ENCODE measurements at regions not wholly inside any gene's neighbourhood (a gene's known extent, or its start where the extent isn't known, plus 50 kb on each side); places are given as distances from the start of the nearest gene placed in this dataset.

GRCh38 chr6:40654828-40655227 is 67.7 kb upstream of the LRFN2 start:
- DNase-seq = no peak
- H3K36me3 Mint-ChIP-seq (ENCODE audit: low read depth) = no peaks in the 10 kb centered on the region
- ATAC-seq (ENCODE audit: low read depth) = no peak
- intact Hi-C loops (cut with micrococcal nuclease) = no loop called here
- no peak overlapping the region for H3K27ac Mint-ChIP-seq
- H3K27me3 Mint-ChIP-seq = peaks cover 2% of the 10 kb centered on the region
- ChIA-PET POLR2A (no interaction called here), CTCF (no interaction called here)
- no peaks in the 10 kb centered on the region for H3K9me3 Mint-ChIP-seq
- H3K4me3 Mint-ChIP-seq = no peak overlapping the region
- TF ChIP-seq, protein P1, sequence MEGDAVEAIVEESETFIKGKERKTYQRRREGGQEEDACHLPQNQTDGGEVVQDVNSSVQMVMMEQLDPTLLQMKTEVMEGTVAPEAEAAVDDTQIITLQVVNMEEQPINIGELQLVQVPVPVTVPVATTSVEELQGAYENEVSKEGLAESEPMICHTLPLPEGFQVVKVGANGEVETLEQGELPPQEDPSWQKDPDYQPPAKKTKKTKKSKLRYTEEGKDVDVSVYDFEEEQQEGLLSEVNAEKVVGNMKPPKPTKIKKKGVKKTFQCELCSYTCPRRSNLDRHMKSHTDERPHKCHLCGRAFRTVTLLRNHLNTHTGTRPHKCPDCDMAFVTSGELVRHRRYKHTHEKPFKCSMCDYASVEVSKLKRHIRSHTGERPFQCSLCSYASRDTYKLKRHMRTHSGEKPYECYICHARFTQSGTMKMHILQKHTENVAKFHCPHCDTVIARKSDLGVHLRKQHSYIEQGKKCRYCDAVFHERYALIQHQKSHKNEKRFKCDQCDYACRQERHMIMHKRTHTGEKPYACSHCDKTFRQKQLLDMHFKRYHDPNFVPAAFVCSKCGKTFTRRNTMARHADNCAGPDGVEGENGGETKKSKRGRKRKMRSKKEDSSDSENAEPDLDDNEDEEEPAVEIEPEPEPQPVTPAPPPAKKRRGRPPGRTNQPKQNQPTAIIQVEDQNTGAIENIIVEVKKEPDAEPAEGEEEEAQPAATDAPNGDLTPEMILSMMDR (IDR thresholded peaks at IDR 0.05) = no peak
- H3K4me1 Mint-ChIP-seq = no peaks in the 10 kb centered on the region

- no peaks in the 10 kb centered on the region for H3K4me1 Mint-ChIP-seq
- TF ChIP-seq, protein P1 (IDR thresholded peaks at IDR 0.05) = no peak
- H3K27me3 Mint-ChIP-seq = peaks cover 17% of the 10 kb centered on the region
- H3K4me3 Mint-ChIP-seq = no peak overlapping the region
- no peak for ATAC-seq (ENCODE audit: low read depth)
- H3K27ac Mint-ChIP-seq = no peak overlapping the region
- H3K9me3 Mint-ChIP-seq = no peaks in the 10 kb centered on the region
- no peak for DNase-seq
- ChIA-PET POLR2A (no interaction called here), CTCF (no interaction called here)
- no peaks in the 10 kb centered on the region for H3K36me3 Mint-ChIP-seq (ENCODE audit: low read depth)
- intact Hi-C loops (cut with micrococcal nuclease) = no loop called here
Observed at GRCh38 chr6:40645043-40645442, 57.9 kb upstream of the LRFN2 start.

GRCh38 chr6:40642837-40643236 is 55.7 kb upstream of the LRFN2 start:
- no peak overlapping the region for H3K27ac Mint-ChIP-seq
- H3K36me3 Mint-ChIP-seq (ENCODE audit: low read depth) = no peaks in the 10 kb centered on the region
- no peak overlapping the region for H3K4me3 Mint-ChIP-seq
- no peak for DNase-seq
- H3K27me3 Mint-ChIP-seq = peaks cover 13% of the 10 kb centered on the region
- CTCF ChIA-PET = no interaction called here
- POLR2A ChIA-PET = no interaction called here
- H3K4me1 Mint-ChIP-seq = no peaks in the 10 kb centered on the region
- H3K9me3 Mint-ChIP-seq = no peaks in the 10 kb centered on the region
- intact Hi-C loops (cut with micrococcal nuclease) = no loop called here
- ATAC-seq (ENCODE audit: low read depth) = no peak
- TF ChIP-seq, protein P1 (IDR thresholded peaks at IDR 0.05) = no peak

- H3K36me3 Mint-ChIP-seq (ENCODE audit: low read depth) = no peaks in the 10 kb centered on the region
- TF ChIP-seq, protein P1 (IDR thresholded peaks at IDR 0.05) = no peak
- H3K27me3 Mint-ChIP-seq = peaks cover 12% of the 10 kb centered on the region
- H3K27ac Mint-ChIP-seq = no peak overlapping the region
- CTCF ChIA-PET = no interaction called here
- DNase-seq (no peak), ATAC-seq (ENCODE audit: low read depth) (no peak)
- POLR2A ChIA-PET = no interaction called here
- no peaks in the 10 kb centered on the region for H3K9me3 Mint-ChIP-seq
- intact Hi-C loops (cut with micrococcal nuclease) = no loop called here
- no peaks in the 10 kb centered on the region for H3K4me1 Mint-ChIP-seq
- no peak overlapping the region for H3K4me3 Mint-ChIP-seq
Observed at GRCh38 chr6:40642190-40642589, 55.0 kb upstream of the LRFN2 start.

DNA sequence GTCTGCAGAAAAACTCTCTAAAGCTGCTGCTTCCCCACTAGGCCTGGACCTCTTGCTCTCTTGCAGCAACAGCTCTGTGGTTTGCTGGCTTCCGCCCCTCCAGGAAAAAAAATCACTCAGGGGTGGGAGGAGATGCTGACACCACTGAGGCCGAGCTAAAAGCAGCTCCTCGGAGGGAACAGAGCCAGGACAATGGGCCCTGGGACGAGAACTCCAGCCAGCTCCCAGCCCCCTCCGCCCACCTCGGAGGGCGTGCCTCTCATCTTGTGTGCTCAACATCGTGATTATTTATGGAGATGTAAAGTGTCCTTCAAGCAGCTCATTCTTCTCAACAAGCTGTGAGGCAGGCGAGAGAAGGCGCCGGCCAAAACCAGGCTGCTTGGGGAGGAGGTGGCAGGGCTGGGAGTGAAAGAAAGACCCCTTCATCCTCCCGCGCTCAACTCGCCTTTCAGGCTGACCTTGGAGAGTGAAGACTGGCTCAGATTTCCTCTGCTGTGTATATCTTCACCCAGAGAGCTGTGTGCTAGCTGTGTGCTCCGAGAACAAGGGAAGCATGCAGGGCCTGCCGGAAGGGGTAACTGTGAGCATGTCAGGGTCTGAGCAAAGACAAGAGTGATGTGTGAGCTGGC is 53.5 kb upstream of the LRFN2 start:
- no peak overlapping the region for H3K27ac Mint-ChIP-seq
- no peak for ATAC-seq (ENCODE audit: low read depth)
- DNase-seq = no peak
- no peaks in the 10 kb centered on the region for H3K4me1 Mint-ChIP-seq
- intact Hi-C loops (cut with micrococcal nuclease) = no loop called here
- CTCF ChIA-PET = no interaction called here
- H3K9me3 Mint-ChIP-seq = no peaks in the 10 kb centered on the region
- no peaks in the 10 kb centered on the region for H3K36me3 Mint-ChIP-seq (ENCODE audit: low read depth)
- POLR2A ChIA-PET = no interaction called here
- TF ChIP-seq, protein P1 (IDR thresholded peaks at IDR 0.05) = no peak
- H3K4me3 Mint-ChIP-seq = no peak overlapping the region
- peaks cover 12% of the 10 kb centered on the region for H3K27me3 Mint-ChIP-seq
